ENCODE measurements at regions not wholly inside any gene's neighbourhood (a gene's known extent, or its start where the extent isn't known, plus 50 kb on each side); places are given as distances from the start of the nearest gene placed in this dataset.

DNA sequence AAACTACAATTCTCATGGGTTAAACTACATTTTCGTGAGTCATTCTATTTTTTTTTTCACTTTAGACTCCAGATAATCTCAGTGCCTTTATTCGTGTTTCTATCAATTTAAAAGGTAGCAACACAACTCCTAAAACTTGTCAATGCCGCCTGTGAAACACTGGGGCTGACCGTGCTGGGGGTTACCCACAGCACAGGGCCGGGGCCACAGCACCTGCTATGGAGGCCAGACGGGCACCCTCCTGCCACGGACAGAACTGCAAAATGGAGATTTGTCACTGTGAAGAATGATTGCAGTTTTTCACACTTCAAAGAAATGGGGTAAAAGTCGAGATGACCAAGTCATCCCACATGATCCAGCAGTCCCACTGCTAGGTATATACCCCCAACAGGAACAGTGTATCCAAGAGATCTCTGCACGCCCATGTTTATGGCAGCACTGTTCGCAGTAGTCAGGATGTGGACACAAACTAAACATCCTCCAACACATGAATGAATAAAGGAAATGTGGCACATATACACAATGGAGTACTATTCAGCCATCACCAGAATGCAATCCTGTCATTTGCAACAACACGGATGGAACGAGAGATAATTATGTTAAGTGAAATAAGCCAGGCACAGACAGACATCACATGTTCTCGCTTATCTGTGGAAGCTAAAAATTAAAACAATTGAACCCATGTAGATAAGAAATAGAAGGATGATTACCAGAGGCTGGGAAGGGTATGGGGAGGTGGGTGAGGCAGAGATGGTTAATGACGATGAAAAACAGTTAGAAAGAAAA lies 290.1 kb downstream of the SMOC2 start:
- Mint-ChIP-seq H3K4me1 (ENCODE audit: low read depth) (no peaks in the 10 kb centered on the region), H3K36me3 (no peaks in the 10 kb centered on the region), H3K9me3 (ENCODE audit: low read depth) (no peaks in the 10 kb centered on the region), H3K27me3 (peaks cover 4% of the 10 kb centered on the region), H3K4me3 (no peak overlapping the region), H3K27ac (no peak overlapping the region)

DNA sequence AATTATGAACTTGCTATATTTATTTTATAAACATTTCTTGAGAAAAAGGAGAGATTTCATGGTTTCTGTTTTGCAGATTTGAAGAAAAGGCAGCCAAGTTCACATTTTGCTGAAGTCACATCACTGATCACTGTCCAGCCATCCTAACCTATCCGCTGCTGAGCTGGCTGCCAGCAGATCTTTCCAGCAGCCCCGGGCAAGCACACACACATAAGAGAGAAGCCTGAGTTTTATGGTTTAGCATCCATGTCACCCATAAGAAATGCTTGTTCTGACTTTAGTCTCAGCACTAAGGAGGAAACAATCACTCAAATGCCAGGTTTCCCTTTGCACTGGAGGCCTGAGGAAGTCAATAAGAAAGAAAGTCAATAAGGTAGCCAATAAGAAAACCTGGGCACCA lies 287.1 kb downstream of the SMOC2 start:
- Mint-ChIP-seq H3K36me3 (no peaks in the 10 kb centered on the region), H3K27ac (no peak overlapping the region), H3K4me3 (no peak overlapping the region), H3K9me3 (ENCODE audit: low read depth) (no peaks in the 10 kb centered on the region), H3K27me3 (peaks cover 4% of the 10 kb centered on the region), H3K4me1 (ENCODE audit: low read depth) (no peaks in the 10 kb centered on the region)

GRCh38 chr6:168726312-168726856 lies 285.4 kb downstream of the SMOC2 start:
- Mint-ChIP-seq H3K4me1 (ENCODE audit: low read depth) (no peaks in the 10 kb centered on the region), H3K36me3 (no peaks in the 10 kb centered on the region), H3K27me3 (peaks cover 5% of the 10 kb centered on the region), H3K27ac (no peak overlapping the region), H3K4me3 (no peak overlapping the region), H3K9me3 (ENCODE audit: low read depth) (no peaks in the 10 kb centered on the region)

DNA sequence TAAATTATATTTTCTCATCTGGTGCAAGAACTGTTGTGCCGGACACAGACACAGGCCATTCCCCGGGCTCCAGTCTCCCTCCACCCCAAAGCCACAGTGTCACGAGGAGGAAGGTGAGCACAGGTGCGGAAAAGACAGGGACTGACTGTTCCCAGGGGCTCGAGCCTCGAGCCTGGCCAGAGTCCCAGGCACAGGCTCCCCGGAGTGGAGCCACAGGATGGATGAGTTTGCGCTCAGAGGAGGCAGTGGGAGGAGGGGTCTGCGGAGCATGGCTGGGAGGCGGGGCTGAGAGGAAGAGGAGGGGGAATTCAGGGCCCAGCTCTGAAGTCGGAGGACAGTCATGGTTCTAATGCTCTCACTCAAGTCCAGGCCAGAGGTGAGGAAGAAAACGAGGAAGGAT lies 284.8 kb downstream of the SMOC2 start:
- Mint-ChIP-seq H3K27me3 (peaks cover 4% of the 10 kb centered on the region), H3K9me3 (ENCODE audit: low read depth) (no peaks in the 10 kb centered on the region), H3K27ac (no peak overlapping the region), H3K4me3 (no peak overlapping the region), H3K4me1 (ENCODE audit: low read depth) (no peaks in the 10 kb centered on the region), H3K36me3 (no peaks in the 10 kb centered on the region)

DNA sequence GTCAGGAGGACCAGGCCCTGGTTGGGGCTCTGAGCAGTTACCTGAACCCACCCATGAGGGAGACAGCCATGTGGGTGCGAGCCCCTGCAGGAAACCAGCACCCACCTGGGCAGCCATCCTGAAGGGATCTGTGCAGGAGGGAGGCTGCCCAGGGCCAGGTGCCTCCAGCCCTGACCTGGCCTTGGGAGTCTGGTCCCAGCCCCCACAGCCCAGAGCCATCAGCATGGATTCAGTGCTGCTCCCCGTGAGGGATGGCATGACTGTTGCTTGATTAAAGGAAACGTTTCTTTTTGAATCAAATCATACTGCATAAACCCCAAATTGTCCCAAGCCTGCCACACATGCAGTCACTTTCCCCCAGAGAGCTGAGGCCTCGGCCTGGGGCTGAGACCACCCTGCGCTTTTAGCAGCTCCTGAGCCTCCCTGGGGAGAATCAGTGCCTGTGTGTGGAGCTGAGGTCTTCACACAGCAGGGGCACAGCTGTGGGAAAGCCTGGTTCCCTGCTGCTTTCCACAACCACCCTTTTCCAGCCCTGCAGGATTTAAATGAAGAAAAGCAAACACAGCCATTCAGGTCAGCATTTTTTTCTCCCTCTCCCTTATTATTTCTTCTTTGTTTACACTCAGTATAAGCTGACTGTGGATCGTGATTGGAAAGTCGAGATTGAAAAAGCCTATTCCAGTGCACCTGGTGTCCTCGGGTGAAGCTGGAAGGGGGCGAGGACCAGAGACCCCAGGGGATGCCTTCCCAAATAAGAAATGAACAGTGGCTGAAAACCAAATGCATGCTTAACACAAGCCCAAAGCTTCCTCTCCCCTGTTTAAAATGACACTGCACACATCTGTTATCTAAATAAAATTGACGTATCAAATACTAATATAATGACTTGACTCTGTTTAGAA lies 283.9 kb downstream of the SMOC2 start:
- no peak overlapping the region for H3K27ac Mint-ChIP-seq
- H3K4me3 Mint-ChIP-seq: no peak overlapping the region
- no peaks in the 10 kb centered on the region for H3K9me3 Mint-ChIP-seq (ENCODE audit: low read depth)
- no peaks in the 10 kb centered on the region for H3K4me1 Mint-ChIP-seq (ENCODE audit: low read depth)
- H3K27me3 Mint-ChIP-seq: peaks cover 4% of the 10 kb centered on the region
- no peaks in the 10 kb centered on the region for H3K36me3 Mint-ChIP-seq

DNA sequence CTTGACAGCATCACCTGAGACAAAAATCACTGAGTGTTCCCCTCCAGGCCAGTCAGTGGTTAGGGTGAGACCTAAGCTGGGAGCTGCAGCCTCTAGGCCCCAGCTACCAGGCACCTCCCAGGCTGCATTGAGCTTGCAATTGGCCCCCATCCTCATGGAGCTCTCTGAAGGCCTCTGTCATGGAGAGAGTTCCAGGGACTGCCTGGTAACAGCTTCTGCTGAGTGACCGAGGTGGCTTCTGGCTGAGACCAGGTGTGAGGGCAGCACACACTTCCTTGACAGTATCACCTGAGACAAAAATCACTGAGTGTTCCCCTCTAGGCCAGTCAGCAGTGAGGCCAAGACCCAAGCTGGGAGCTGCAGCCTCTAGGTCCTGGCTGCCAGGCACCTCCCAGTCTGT lies 283.0 kb downstream of the SMOC2 start:
- Mint-ChIP-seq H3K4me1 (ENCODE audit: low read depth) (no peaks in the 10 kb centered on the region), H3K27me3 (peaks cover 4% of the 10 kb centered on the region), H3K4me3 (no peak overlapping the region)

GRCh38 chr6:168722397-168722796 lies 281.4 kb downstream of the SMOC2 start:
- Mint-ChIP-seq H3K36me3 (no peaks in the 10 kb centered on the region), H3K9me3 (ENCODE audit: low read depth) (no peaks in the 10 kb centered on the region), H3K27me3 (peaks cover 1% of the 10 kb centered on the region), H3K27ac (no peak overlapping the region), H3K4me3 (no peak overlapping the region), H3K4me1 (ENCODE audit: low read depth) (no peaks in the 10 kb centered on the region)

More for the DNA sequence above, 283.0 kb downstream of the SMOC2 start:
- no peaks in the 10 kb centered on the region for H3K36me3 Mint-ChIP-seq
- no peaks in the 10 kb centered on the region for H3K9me3 Mint-ChIP-seq (ENCODE audit: low read depth)
- H3K27ac Mint-ChIP-seq: no peak overlapping the region

DNA sequence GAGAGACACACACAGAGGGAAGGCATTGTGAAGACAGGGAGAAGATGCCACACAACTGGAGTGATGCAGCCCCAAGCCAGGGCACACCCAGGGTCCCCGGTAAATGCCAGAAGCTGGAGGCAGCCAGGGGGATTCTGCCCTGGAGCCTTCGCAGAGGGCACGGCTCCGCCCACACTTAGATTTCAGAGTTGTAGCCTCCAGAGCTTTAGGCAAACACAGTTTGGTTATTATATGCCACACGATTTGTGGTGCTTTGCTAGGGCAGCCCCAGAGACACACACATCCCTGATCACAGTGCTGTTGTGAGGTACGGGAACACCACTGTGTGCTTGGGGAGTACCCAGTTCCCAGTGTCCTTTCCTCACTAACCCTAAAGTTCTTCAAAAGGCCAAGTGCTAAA lies 280.6 kb downstream of the SMOC2 start:
- H3K36me3 Mint-ChIP-seq: no peaks in the 10 kb centered on the region
- H3K27me3 Mint-ChIP-seq: peaks cover 1% of the 10 kb centered on the region
- no peak overlapping the region for H3K4me3 Mint-ChIP-seq
- no peaks in the 10 kb centered on the region for H3K4me1 Mint-ChIP-seq (ENCODE audit: low read depth)
- no peak overlapping the region for H3K27ac Mint-ChIP-seq
- no peaks in the 10 kb centered on the region for H3K9me3 Mint-ChIP-seq (ENCODE audit: low read depth)

DNA sequence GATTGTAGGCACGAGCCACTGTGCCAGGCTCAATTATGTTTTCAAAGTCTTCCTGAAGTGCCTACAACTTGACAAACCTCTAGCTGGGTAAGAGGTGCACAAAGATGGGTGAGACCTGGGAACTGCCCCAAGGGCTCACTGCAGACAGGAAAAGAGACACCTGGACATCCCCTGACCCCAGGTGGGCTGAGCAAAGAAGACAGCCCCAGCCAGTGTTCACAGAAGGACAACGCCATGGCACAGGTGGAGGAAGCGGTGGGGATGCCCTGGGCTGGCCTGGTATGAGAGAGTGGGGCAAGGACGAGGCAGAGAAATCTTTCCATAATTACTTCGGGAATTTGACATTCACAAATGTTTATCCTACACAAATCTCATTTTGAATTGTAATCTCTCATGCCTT lies 278.9 kb downstream of the SMOC2 start:
- Mint-ChIP-seq H3K27me3 (peaks cover 1% of the 10 kb centered on the region), H3K36me3 (no peaks in the 10 kb centered on the region), H3K27ac (no peak overlapping the region), H3K4me1 (ENCODE audit: low read depth) (no peaks in the 10 kb centered on the region), H3K4me3 (no peak overlapping the region), H3K9me3 (ENCODE audit: low read depth) (no peaks in the 10 kb centered on the region)

DNA sequence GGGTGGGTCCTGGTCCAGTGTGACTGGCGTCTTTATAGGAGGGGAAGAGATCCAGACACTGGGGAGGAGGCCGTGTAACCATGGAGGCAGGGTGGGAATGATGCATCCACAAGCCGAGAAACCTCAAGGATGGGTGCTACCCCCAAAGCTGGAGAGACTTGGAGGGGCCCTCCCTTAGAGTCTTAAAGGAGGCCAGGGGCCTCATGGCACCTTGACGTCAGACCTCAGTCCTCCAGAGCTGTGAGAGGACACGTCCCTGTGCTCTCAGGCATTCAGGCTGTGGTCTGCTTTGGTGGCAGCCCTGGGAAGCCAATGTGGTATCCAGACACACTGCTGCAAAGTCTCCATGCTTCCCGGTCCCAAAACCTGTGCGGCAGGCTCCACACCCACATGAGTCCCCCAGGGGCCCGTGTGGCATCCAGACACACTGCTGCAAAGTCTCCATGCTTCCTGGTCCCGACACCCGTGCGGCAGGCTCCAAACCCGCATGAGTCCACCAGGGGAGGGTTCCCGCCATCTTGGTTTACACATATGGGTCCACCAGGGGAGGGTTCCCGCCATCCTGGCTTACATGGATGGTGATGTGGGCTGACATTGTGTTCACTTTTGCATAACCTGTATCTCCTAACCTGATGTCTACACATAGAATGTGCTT lies 278.0 kb downstream of the SMOC2 start:
- H3K9me3 Mint-ChIP-seq (ENCODE audit: low read depth): no peaks in the 10 kb centered on the region
- peaks cover 1% of the 10 kb centered on the region for H3K27me3 Mint-ChIP-seq
- H3K4me1 Mint-ChIP-seq (ENCODE audit: low read depth): no peaks in the 10 kb centered on the region
- no peak overlapping the region for H3K4me3 Mint-ChIP-seq
- H3K36me3 Mint-ChIP-seq: no peaks in the 10 kb centered on the region
- H3K27ac Mint-ChIP-seq: no peak overlapping the region

All from activated naive CD8-positive, alpha-beta T cell (primary cell).